Adrenal gland (tissue), 5 donors: ENCODE measurements at regions not wholly inside any gene's neighbourhood (a gene's known extent, or its start where the extent isn't known, plus 50 kb on each side); places are given as distances from the start of the nearest gene placed in this dataset.

ENCODE experiments used
- POLR2A ChIP-seq, 2 donors: fragments of 450-650 bp; IDR thresholded peaks; one replicate each; pipeline ENCODE4 v1.6.1; 2017; ENCODE audit warnings: antibody characterized with exemption in 2 of 2, mild to moderate bottlenecking in 2 of 2, moderate library complexity in 1 of 2
- TF ChIP-seq, protein P1 (sequence below), 6 experiments: fragments of 450-650 bp in 4 of 6; fragments of 200-600 bp in 2 of 6; sonication (generic) in 1 of 6; IDR thresholded peaks; 1 replicate in 5 of 6; 2 replicates in 1 of 6; pipeline versions ENCODE4 v1.5.1 to v1.8.0; 2016 to 2021; ENCODE audit warnings: antibody characterized with exemption in 6 of 6, mild to moderate bottlenecking in 2 of 6, moderate library complexity in 1 of 6
- donor health status: DM: no; HTN: no; CAD: no.

- TF ChIP-seq, protein P1, sequence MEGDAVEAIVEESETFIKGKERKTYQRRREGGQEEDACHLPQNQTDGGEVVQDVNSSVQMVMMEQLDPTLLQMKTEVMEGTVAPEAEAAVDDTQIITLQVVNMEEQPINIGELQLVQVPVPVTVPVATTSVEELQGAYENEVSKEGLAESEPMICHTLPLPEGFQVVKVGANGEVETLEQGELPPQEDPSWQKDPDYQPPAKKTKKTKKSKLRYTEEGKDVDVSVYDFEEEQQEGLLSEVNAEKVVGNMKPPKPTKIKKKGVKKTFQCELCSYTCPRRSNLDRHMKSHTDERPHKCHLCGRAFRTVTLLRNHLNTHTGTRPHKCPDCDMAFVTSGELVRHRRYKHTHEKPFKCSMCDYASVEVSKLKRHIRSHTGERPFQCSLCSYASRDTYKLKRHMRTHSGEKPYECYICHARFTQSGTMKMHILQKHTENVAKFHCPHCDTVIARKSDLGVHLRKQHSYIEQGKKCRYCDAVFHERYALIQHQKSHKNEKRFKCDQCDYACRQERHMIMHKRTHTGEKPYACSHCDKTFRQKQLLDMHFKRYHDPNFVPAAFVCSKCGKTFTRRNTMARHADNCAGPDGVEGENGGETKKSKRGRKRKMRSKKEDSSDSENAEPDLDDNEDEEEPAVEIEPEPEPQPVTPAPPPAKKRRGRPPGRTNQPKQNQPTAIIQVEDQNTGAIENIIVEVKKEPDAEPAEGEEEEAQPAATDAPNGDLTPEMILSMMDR (IDR thresholded peaks at IDR 0.05) = no peak
- no peak for TF ChIP-seq POLR2A (IDR thresholded peaks at IDR 0.05)
Observed at GRCh38 chr3:164196477-164196876, 881.8 kb downstream of the SI start.
